GM19463 (cell line): ENCODE measurements at regions not wholly inside any gene's neighbourhood (a gene's known extent, or its start where the extent isn't known, plus 50 kb on each side); places are given as distances from the start of the nearest gene placed in this dataset.

ENCODE experiments used
- ATAC-seq: cut with Tn5 transposase; IDR thresholded peaks from one replicate; pipeline ENCODE4 v1.9.1; 2021; ENCODE audit warnings: mild to moderate bottlenecking, moderate library complexity; ENCODE audit not compliant: unreplicated experiment

- no peak for ATAC-seq
These were observed 248.6 kb upstream of the PLET1 start for GRCh38 chr11:112509300-112509699.

DNA sequence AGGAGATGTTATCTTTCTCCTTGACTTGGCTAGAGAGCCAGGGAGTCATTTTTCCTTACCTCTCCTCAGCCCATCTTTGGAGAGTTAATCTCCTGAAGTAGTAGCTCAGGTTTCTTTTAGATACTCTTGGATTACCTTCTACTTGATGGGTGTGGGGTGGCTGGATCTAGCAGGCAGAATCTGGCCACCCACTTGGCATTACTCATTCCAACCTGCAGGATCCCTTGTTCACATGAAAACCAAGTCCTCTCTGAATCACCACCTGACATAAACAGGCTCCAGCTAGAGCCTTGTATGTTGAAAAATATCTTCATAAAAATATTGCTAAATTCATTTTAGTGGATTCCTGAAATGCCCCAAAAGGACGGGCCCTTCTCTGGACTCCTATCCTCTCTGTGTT, 250.6 kb upstream of the PLET1 start:
- no peak for ATAC-seq

DNA sequence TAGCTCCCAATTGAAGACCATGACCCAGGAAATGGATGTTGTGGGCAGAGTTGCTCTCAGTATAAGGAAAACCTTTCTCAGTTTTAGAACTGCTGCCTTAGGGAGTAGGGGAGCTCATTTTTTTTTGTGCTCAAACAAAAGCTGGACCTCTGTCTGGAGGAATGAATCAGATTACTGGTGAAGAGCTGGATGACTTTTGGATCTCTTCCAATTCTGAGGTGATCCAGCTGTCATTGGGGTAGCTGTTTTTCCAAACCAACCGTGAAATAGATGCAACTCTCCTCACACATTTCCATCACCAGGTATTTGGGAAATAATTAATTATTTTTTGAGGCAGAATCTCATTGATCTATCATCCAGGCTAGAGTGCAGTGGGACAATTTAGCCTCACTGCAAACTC, 251.3 kb upstream of the PLET1 start:
- ATAC-seq = no peak

- ATAC-seq = no peak
These were observed 252.8 kb upstream of the PLET1 start for GRCh38 chr11:112513417-112513816.

DNA sequence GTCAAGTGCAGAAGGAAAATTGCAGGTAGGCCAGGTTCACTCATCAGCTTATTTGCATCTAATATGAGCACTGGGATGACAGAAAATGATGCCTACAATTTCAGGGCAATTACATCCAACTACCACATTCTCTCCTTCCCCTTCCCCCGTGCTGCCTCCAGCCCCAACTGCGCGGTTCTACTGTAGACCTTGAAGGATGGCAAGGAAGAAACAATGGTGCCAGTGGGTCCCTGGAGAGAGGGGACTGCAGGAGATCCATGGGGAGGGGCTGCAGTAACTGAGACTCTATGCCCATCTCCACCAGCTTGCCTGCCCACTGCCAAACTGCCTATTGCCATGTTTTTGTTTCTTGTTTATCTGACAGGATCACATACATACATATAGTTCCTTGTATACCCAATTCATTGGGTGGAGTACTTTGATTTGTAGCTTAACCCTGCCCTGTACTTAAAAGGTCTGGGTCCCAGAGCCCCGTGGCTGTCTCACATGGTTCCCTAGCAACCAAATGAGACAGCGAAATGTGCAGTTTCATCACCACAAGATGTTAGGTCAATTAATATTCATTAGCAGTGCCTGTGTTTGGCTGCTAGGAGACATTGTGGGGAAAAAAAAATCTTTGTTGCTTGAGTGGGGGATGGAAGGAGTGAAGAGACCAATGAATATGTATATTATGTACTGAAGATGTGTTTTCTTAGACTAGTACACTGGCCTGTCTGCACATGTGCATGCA, 253.5 kb upstream of the PLET1 start:
- ATAC-seq = no peak

- ATAC-seq = no peak
These were observed 255.6 kb upstream of the PLET1 start for GRCh38 chr11:112516261-112516660.

GRCh38 chr11:112516755-112517154, 256.1 kb upstream of the PLET1 start:
- no peak for ATAC-seq

DNA sequence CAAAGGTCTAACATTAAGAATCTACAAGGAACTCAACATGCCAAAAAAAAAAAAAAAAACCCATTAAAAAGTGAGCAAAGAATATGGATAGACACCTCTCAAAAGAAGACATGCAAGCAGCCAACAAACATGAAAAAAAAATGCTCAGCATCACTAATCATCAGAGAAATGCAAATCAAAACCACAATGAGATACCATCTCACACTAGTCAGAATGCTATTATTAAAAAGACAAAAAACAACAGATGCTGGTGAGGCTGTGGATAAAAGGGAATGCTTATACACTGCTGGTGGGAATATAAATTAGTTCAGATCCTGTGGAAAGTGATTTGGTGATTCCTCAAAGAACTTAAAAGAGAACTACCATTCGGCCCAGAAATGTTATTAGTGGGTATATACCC, 257.7 kb upstream of the PLET1 start:
- ATAC-seq = no peak

DNA sequence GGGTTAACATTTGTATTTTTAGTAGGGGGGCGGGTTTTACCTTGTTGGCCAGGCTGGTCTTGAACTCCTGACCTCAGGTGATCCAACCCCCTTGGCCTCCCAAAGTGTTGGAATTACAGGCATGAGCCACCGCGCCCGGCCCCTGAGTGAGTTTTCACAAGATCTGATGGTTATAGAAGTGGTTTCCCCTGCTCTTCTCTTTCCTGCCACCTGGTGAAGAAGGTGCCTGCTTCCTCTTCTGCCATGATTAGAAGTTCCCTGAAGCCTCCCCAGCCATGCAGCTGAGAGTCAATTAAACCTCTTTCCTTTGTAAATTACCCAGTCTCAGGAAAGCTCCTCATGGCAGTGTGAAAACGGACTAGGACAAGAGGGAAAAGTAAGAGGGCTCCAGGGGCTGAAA, 259.1 kb upstream of the PLET1 start:
- no peak for ATAC-seq

GRCh38 chr11:112520354-112520753, 259.7 kb upstream of the PLET1 start:
- no peak for ATAC-seq

DNA sequence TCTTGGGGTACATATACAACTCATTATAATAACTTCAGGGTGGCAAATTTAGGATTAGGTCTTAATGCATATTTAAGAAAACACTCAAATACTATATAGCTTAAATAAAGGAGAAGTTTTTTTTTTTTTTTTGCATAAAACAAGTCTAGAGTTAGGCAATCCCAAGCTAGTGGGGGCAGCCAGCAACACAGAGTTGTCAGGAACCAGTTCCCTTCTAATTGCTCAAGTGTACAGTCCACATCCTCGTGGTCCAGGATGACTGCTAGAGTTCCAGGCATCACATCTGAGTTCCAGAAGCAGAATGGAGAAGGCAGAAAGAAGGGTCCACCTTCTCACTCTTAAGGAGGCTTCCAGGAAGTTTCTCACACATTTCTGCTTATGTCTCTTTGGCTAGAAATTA, 261.9 kb upstream of the PLET1 start:
- ATAC-seq = no peak

DNA sequence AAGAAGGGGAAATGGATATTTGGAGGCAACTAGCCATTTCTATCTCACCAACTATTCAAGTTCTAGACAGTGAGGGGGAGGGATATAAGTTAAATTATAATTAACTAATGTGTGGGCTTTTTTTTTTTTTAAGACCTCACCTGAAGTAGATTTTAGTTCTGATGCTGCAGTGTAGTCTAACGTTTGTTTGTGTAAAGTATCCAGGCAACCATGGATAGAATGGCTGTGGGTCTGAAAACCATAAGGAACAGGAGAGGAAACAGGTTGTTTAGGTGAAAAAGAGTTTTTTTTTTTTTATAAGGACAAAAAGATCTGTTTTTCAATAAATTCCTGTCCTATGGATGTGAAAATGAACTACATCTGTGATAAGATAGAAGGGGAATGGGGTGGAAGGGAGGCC, 262.4 kb upstream of the PLET1 start:
- ATAC-seq = no peak

DNA sequence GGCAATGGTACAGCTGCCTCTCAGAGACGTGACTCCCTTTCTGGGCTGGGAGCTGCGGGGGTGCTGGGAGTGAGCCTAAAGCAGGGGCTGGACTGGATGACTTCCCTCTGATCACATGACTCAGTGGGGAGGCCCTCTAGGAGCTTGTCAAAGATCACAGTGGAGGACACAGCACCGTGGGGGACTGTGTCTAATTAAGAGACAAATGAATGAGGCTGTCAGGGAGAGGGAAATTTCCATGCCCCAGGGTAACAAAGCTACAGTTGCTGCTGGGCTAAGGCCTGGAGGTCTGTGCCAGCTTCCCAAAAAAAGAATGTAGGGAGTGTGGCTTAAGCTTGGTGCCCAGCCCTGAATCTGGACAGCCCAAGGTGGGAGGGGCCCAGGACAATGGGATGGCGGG, 262.8 kb upstream of the PLET1 start:
- no peak for ATAC-seq

- no peak for ATAC-seq
These were observed 263.3 kb upstream of the PLET1 start for GRCh38 chr11:112523951-112524350.

DNA sequence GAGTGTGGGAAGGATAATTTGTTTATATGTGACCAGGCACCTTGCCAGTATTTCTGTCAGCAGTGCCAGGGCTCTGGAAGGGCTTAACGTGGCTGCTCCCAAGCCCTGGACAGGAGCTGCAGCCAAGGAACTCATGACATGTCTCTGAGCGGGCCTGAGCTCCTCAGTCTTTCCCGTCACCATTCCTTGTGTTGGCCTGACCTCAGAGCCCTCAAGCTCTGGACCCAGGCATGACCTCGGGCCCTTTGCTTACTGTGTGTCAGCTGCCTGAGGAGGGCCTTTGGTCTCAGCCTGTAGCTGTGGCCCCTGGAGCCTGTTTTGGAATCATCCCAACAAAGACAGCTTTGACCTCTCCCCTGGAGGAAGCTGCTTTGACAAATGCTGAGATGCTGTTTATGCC, 264.1 kb upstream of the PLET1 start:
- no peak for ATAC-seq

DNA sequence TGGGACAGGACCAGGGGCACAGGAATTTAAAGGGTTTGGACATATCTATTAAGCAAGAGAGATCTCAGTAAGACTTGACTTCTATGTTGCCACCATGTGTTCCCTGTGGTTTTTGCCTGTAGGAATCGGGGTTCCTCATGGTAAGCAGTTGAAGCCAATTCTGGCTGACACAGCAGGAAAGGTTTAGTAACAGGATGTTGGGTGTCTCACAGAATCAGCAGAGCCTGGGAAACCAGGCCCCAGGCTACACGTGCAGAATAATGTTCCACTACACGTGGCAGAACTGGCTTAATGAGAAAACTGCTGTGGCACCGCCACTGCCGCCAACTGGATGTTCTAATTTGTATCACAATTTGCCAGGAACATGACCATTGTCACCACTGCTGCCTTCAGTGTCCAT, 264.6 kb upstream of the PLET1 start:
- no peak for ATAC-seq

GRCh38 chr11:112525844-112526590, 265.4 kb upstream of the PLET1 start:
- ATAC-seq = no peak

DNA sequence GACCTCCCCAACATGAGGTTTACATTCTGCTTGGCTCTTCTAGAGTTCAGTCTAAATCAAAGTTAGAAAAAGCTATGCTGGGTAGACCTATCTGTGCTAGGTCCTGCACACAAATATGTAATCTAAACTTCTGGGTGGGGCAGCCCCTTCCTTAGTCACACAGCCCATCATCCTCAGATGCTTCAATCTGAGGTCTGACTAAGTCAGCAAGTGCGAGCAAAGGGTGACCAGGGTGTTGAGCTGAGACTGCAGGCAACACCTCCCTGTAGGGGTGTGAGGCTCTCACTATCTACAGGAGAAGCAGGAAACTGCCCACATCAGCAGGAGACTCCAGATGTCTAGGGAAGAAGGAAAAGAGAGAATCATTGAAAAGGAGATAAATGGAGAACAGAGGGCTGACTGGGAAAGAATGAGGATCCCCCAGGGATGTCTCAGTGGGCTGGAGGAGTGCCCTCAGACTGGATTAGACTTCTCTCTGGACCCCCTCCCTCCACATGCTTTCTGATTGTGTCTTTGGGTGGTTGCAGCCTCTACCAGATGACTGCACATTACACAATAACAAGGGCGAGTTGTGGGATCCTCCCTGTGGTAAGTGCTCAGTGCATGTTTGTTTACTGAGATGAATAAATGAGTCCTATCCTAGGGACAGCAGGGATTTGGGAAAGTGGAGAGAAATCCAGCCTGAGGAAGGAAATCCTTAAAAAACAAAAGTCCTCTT, 266.2 kb upstream of the PLET1 start:
- ATAC-seq = no peak

- no peak for ATAC-seq
These were observed 268.4 kb upstream of the PLET1 start for GRCh38 chr11:112529071-112529470.

DNA sequence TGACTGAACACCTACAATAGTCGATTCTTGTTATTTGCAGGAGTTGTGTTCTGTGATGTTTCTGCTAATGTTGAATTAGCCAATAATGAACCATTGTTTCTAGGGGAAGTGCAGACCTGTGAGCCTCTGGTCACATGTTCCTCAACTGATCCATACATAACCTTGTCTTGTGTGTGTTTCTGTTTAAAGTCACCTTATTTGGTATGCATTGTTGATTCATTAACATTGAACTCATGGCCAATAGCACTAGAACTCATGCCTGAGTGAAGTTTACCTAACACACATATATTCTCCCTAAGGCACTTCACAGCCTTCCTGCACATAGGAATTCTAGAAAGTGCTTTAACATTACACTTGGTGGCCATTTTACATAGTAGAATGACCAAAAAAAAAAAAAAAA, 271.8 kb upstream of the PLET1 start:
- ATAC-seq = no peak

DNA sequence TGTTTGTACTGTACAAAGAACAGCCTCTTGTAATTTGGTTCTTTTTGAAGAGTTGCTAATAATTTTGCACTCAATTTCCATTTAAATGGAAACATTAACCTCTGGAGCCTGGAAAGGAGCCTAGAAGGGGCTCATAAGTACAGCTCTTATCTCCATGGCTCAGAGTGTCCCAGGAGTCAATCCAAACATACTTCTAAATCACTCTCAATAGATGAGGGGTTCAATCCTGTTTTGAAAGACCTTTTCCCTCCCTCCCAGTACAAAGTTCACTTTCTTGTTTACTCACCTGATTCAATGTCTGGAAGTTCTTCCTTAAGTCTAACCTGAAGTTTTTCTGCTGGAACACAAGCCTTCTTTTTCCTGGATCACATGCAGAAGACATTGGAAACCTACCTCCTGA, 273.0 kb upstream of the PLET1 start:
- no peak for ATAC-seq

DNA sequence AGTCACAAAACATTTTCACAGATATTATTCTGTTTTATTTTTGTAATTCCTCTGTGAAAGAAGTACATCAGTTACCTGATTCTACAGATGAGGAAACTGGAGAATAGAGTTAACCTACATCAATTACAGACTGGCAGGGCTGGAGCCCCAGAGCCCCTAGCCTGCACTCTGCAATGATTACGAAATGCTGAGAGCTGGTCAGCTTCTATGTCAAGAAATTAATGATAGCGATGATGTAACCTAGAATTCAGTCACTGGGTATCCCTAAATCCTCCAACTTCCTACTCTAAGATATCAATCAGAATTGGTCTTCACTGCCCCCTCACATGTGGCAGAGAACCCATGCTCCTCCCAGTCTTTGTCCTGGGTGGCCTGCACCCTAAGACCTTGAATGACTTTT, 273.5 kb upstream of the PLET1 start:
- no peak for ATAC-seq
